Psoas muscle (tissue), 7 donors: ENCODE measurements at regions not wholly inside any gene's neighbourhood (a gene's known extent, or its start where the extent isn't known, plus 50 kb on each side); places are given as distances from the start of the nearest gene placed in this dataset.

Experiments used
- ATAC-seq, 4 donors: fragments of 200-7000 bp; cut with Tn5 transposase; one replicate each; pipeline ENCODE4 v1.9.1; 2020; ENCODE audit warnings: moderate library complexity in 3 of 4, mild to moderate bottlenecking in 2 of 4
- DNase-seq, 2 donors: peaks; one replicate each; pipeline ENCODE4 v3.0.0-alpha.2; 2020
- H3K27ac ChIP-seq: fragments of 200-600 bp; one replicate; pipeline ENCODE4 v1.8.0; 2022
- H3K27me3 ChIP-seq, 3 donors: fragments of 200-600 bp in 1 of 3; one replicate each; pipeline versions ENCODE4 v1.6.1 to v1.8.0; 2013 to 2022; ENCODE audit warnings: low read length in 2 of 3, mild to moderate bottlenecking in 2 of 3, moderate library complexity in 1 of 3; ENCODE audit not compliant: insufficient read depth in 3 of 3
- H3K36me3 ChIP-seq, 2 donors: fragments of 200-600 bp in 1 of 2; one replicate each; pipeline versions ENCODE4 v1.6.1 to v1.8.0; 2013 to 2022; ENCODE audit warnings: low read depth in 1 of 2, mild to moderate bottlenecking in 1 of 2, moderate library complexity in 1 of 2; ENCODE audit not compliant: insufficient read depth in 1 of 2
- H3K4me1 ChIP-seq: fragments of 200-600 bp; one replicate; pipeline ENCODE4 v1.8.0; 2022
- H3K4me3 ChIP-seq: fragments of 200-600 bp; one replicate; pipeline ENCODE4 v1.8.0; 2022; ENCODE audit warnings: mild to moderate bottlenecking
- H3K9me3 ChIP-seq: fragments of 200-600 bp; one replicate; pipeline ENCODE4 v1.8.0; 2022
- WGBS, 3 donors: extraction: QIAGEN DNeasy Blood & Tissue Kit; methylation state at CpG; one replicate each; pipeline versions ENCODE4 v1.1.6 to v1.1.7; 2013; 5-methylcytosine and 5-hydroxymethylcytosine counted together
- intact Hi-C, 2 donors: fragments of 100-400 bp; cut with DNase I; formaldehyde crosslinking; loops; one replicate each; pipeline versions ENCODE4 v1.11.0 to v1.14.2; 2022
- TF ChIP-seq, protein P1 (sequence below): fragments of 200-600 bp; IDR thresholded peaks from one replicate; pipeline ENCODE4 v1.8.0; 2022; ENCODE audit warnings: antibody characterized with exemption
- donor health status: healthy with polysubstance abuse.
- donor health status: DM: no; HTN: no; CAD: no; lungs with moderate emphysema.
- donor health status: Bipolar disorder and iron deficiency.
- donor health status: healthy.
- donor health status: DM: yes; HTN: yes; CAD: no.
- donor health status: DM: no; HTN: no; CAD: no.
- donor health status: DM: yes; HTN: yes; CAD: no.

DNA sequence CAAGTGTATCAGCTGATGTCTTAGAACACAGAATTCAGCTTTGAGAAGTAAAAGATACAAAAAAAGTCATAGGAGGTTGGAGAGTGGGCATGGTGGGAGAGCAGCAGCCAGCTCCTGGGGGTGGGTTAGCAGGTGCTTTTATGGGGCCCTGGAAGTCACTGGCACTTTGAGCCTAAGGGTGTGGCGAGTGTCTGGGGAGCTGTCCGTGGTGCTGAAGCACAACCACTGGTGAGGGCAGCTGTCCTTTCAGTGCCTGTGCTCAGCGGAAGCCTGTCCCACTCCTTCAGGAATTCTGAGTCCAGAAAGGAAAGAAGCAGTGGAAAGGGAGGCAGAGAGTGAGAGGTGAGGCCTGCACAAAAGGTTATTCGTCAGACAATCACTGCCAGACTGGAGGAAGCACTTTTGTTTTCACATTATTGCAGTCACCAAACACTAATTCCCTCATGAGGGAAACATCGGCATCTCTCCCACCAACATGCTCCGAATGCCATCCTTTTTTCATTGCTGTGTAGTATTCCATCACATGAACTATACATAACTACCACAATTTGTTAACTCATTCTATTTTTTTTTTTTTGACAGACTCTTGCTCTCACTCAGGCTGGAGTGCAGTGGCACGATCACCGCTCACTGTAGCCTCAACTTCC, 59.4 kb upstream of the RAPGEF1 start:
- Histone ChIP-seq H3K9me3 (no peaks in the 10 kb centered on the region), H3K4me3 (no peak overlapping the region), H3K27ac (no peak overlapping the region), H3K4me1 (no peaks in the 10 kb centered on the region), H3K36me3 (no peaks in the 10 kb centered on the region), H3K27me3 (peaks cover 0 to 12% (median 7%) of the 10 kb centered on the region in 3 donors)
- intact Hi-C loops = no loop called here
- DNase-seq = peak in 1 of 2 donors; percentile 43
- TF ChIP-seq, protein P1, sequence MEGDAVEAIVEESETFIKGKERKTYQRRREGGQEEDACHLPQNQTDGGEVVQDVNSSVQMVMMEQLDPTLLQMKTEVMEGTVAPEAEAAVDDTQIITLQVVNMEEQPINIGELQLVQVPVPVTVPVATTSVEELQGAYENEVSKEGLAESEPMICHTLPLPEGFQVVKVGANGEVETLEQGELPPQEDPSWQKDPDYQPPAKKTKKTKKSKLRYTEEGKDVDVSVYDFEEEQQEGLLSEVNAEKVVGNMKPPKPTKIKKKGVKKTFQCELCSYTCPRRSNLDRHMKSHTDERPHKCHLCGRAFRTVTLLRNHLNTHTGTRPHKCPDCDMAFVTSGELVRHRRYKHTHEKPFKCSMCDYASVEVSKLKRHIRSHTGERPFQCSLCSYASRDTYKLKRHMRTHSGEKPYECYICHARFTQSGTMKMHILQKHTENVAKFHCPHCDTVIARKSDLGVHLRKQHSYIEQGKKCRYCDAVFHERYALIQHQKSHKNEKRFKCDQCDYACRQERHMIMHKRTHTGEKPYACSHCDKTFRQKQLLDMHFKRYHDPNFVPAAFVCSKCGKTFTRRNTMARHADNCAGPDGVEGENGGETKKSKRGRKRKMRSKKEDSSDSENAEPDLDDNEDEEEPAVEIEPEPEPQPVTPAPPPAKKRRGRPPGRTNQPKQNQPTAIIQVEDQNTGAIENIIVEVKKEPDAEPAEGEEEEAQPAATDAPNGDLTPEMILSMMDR = no peak
- peak in 3 of 4 donors; percentile 51 to 68 (median 58) for ATAC-seq
- WGBS, 3 donors = 50 to 57% (median 53%) methylated on average over 7 to 8 of the region's 8 CpGs

DNA sequence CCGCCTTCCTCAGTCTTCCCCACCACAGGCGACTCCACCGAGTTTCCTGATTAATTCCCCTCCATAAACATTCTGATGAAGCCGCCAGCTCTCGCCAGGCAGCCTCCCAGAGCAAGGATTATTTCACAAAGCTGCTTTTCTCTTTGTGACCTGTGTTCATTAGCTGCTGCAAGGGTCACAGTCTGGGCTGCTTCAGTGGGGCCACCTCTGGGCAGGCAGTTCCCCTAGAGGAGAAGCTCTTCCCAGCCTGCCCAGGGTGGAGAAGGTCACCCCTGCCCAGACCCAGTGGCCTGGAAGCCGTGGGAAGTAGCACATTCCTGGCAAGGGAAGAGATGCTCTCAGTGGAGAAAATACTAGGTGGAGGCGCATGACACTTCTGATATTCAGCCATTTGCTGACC, 58.4 kb upstream of the RAPGEF1 start:
- H3K27me3 ChIP-seq = peaks cover 0 to 17% (median 4%) of the 10 kb centered on the region in 3 donors
- no peak overlapping the region for H3K27ac ChIP-seq
- H3K4me3 ChIP-seq = no peak overlapping the region
- ATAC-seq = no peak
- 43 to 49% (median 48%) methylated on average over 7 of the region's 7 CpGs for WGBS, 3 donors
- no peaks in the 10 kb centered on the region for H3K36me3 ChIP-seq
- intact Hi-C loops = no loop called here
- DNase-seq = no peak
- H3K9me3 ChIP-seq = no peaks in the 10 kb centered on the region
- H3K4me1 ChIP-seq = no peaks in the 10 kb centered on the region
- TF ChIP-seq, protein P1 = no peak

DNA sequence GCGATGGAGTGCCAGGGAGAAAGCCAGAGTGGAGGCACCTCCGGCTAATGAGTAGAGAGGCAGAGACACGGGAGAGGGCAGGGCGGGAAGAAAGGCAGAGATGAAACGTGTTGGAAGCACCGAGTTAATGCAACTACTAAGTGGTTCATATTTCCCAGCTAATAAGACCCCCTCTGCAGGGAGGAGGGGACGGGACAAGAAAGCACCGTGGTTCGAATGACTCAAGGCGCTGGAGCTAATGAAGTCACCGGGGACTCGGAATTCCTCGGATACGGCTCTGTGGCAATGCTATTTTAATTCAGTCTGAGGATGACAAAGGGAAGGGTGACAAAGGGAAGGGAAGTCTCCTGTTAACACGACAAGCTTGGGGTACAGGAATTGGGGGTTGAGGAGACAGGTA, 54.5 kb upstream of the RAPGEF1 start:
- H3K27ac ChIP-seq = no peak overlapping the region
- ATAC-seq (no peak), DNase-seq (no peak)
- H3K4me1 ChIP-seq = no peaks in the 10 kb centered on the region
- H3K4me3 ChIP-seq = no peak overlapping the region
- no peaks in the 10 kb centered on the region for H3K36me3 ChIP-seq
- TF ChIP-seq, protein P1 = no peak
- H3K9me3 ChIP-seq = no peaks in the 10 kb centered on the region
- WGBS, 3 donors = 50 to 53% (median 52%) methylated on average over 15 of the region's 15 CpGs
- intact Hi-C loops = no loop called here
- peaks cover 0 to 14% (median 5%) of the 10 kb centered on the region in 3 donors for H3K27me3 ChIP-seq

DNA sequence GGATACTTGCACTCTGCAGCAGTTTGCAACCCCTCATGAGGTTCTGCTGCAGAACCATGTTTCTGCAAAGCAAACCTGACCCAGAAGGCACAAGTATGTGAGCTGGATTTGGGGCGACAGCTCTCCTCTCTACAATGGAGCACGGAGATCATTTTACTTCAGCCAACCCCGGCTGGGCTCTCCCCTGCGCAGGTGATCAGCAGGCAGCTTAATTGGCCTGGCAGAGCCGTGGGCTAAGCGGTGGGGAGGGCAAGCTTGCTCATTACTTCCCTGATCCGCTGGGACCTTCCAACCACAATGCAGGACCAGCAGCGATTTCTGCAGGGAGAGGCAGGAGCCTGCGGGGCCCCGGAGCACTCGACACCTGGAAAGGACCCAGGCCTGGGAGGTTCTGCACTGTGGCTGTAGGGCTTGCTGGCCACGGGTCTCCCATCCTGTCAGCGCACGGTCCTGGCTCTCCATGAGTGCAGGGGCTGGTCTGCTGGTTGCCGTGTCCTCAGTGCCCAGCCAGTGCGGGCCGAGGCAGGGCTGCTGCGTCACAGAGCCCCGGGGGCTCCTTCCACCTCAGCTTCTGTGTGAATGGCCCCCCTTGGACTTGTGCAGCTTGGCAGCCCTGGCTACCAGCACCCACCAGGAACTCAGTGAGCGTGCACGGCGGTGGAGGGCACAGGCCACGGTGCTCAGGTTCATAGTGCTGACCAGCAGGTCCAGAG, 51.8 kb upstream of the RAPGEF1 start:
- no peak overlapping the region for H3K27ac ChIP-seq
- ATAC-seq = no peak
- no peak overlapping the region for H3K4me3 ChIP-seq
- H3K9me3 ChIP-seq = no peaks in the 10 kb centered on the region
- TF ChIP-seq, protein P1 = no peak
- no peaks in the 10 kb centered on the region for H3K4me1 ChIP-seq
- no peak for DNase-seq
- no peaks in the 10 kb centered on the region for H3K36me3 ChIP-seq
- peaks cover 0 to 22% (median 9%) of the 10 kb centered on the region in 3 donors for H3K27me3 ChIP-seq
- intact Hi-C loops = no loop called here
- 68 to 72% (median 70%) methylated on average over 22 to 23 of the region's 23 CpGs for WGBS, 3 donors
